ENCODE measurements at regions not wholly inside any gene's neighbourhood (a gene's known extent, or its start where the extent isn't known, plus 50 kb on each side); places are given as distances from the start of the nearest gene placed in this dataset.
A peak's percentile ranks its signal among the peaks of the same experiment; 100 is the strongest.
"Not testable (repeated sequence)": the region's sequence is repeated elsewhere in the genome, so short reads cannot be mapped to it uniquely, and the experiment has no call there.

DNA sequence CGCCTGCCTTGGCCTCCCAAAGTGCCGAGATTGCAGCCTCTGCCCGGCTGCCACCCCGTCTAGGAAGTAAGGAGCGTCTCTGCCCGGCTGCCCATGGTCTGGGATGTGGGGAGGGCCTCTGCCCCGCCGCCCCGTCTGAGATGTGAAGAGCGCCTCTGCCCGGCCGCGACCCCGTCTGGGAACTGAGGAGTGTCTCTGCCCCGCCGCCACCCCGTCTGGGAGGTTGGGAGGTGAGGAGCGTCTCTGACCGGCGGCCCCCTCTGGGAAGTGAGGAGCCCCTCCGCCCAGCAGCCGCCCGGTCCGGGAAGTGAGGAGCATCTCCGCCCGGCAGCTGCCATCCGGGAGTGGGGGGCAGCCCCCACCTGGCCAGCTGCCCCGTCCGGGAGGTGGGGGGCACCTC lies 699.2 kb upstream of the TMEFF2 start:
- H2BK5ac ChIP-seq (ENCODE audit: low read depth, low read length, poor library complexity); H3K4ac ChIP-seq (ENCODE audit: low read depth, low read length); H2BK120ac ChIP-seq (ENCODE audit: insufficient read depth, low read length, poor library complexity); H3K79me1 ChIP-seq (ENCODE audit: low read length); H3K27me3 ChIP-seq (ENCODE audit: insufficient read depth, low read length); H3K27ac ChIP-seq (ENCODE audit: low read depth, low read length); H3K9ac ChIP-seq (ENCODE audit: low read length); H3K23ac ChIP-seq (ENCODE audit: low read length); H2BK12ac ChIP-seq (ENCODE audit: low read length); DNase-seq; H3K4me2 ChIP-seq (ENCODE audit: low read length); H2AK5ac ChIP-seq (ENCODE audit: low read length); H4K91ac ChIP-seq (ENCODE audit: low read depth, low read length); H2AFZ ChIP-seq (ENCODE audit: insufficient read depth, low read length, poor library complexity); H3K9me3 ChIP-seq (ENCODE audit: insufficient read depth, low read depth, low read length); H4K12ac ChIP-seq (ENCODE audit: low read depth, low read length); H3K36me3 ChIP-seq (ENCODE audit: control insufficient read depth in 1 of 2, insufficient read depth in 2 of 2, low read length in 2 of 2); H4K8ac ChIP-seq (ENCODE audit: low read depth, low read length); H3K4me1 ChIP-seq (ENCODE audit: control insufficient read depth in 1 of 2, insufficient read depth in 2 of 2, low read length in 2 of 2); H3K79me2 ChIP-seq (ENCODE audit: control insufficient read depth, insufficient read depth, low read length, poor library complexity); H3K14ac ChIP-seq (ENCODE audit: low read length); H3K4me3 ChIP-seq (ENCODE audit: low read depth, low read length); H3K18ac ChIP-seq (ENCODE audit: low read length): not testable (repeated sequence)
- no CpG with 5 or more reads among the region's 29 CpGs for WGBS (ENCODE audit: extremely low coverage, insufficient coverage, insufficient read length)

DNA sequence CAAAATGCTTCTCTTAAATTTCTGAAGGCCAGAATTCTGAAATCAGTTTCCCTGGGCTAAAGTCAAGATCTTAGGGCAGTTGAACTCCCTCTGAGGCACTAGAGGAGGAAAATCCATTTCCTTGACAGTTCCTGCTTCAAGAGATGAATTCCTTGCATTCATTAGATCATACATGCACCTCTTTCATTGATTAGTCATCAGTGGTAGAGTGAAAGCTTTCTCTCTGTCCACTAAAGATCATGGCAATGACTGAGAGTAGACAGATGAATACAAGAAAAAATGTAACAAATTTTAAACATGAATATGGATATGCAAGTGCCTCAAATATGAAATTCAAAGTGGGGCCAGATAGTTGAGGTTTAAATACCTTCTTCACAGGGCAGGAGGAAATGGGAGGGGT lies 693.4 kb upstream of the TMEFF2 start:
- no peak overlapping the region for H3K4me3 ChIP-seq (ENCODE audit: low read depth, low read length)
- H4K91ac ChIP-seq (ENCODE audit: low read depth, low read length) = no peak overlapping the region
- no peak overlapping the region for H2BK12ac ChIP-seq (ENCODE audit: low read length)
- no peak overlapping the region for H3K4ac ChIP-seq (ENCODE audit: low read depth, low read length)
- H3K27ac ChIP-seq (ENCODE audit: low read depth, low read length) = peak overlapping the region; percentile 84
- no peaks in the 10 kb centered on the region for H3K27me3 ChIP-seq (ENCODE audit: insufficient read depth, low read length)
- H3K9ac ChIP-seq (ENCODE audit: low read length) = no peak overlapping the region
- H4K12ac ChIP-seq (ENCODE audit: low read depth, low read length) = no peak overlapping the region
- peaks cover 0 to 2% of the 10 kb centered on the region in 2 experiments for H3K4me1 ChIP-seq (ENCODE audit: control insufficient read depth in 1 of 2, insufficient read depth in 2 of 2, low read length in 2 of 2)
- H3K23ac ChIP-seq (ENCODE audit: low read length) = no peak overlapping the region
- no peak overlapping the region for H2AK5ac ChIP-seq (ENCODE audit: low read length)
- H3K36me3 ChIP-seq (ENCODE audit: control insufficient read depth in 1 of 2, insufficient read depth in 2 of 2, low read length in 2 of 2) = no peaks in the 10 kb centered on the region
- no peaks in the 10 kb centered on the region for H3K79me2 ChIP-seq (ENCODE audit: control insufficient read depth, insufficient read depth, low read length, poor library complexity)
- no peak overlapping the region for H3K4me2 ChIP-seq (ENCODE audit: low read length)
- DNase-seq = peak in 1 of 2 donors; percentile 50
- H4K8ac ChIP-seq (ENCODE audit: low read depth, low read length) = no peak overlapping the region
- no peak overlapping the region for H3K18ac ChIP-seq (ENCODE audit: low read length)
- H2BK5ac ChIP-seq (ENCODE audit: low read depth, low read length, poor library complexity) = no peak overlapping the region
- no peak overlapping the region for H3K14ac ChIP-seq (ENCODE audit: low read length)
- no peaks in the 10 kb centered on the region for H3K9me3 ChIP-seq (ENCODE audit: insufficient read depth, low read depth, low read length)
- no peak overlapping the region for H2AFZ ChIP-seq (ENCODE audit: insufficient read depth, low read length, poor library complexity)
- H3K79me1 ChIP-seq (ENCODE audit: low read length) = peaks cover 6% of the 10 kb centered on the region
- H2BK120ac ChIP-seq (ENCODE audit: insufficient read depth, low read length, poor library complexity) = peak overlapping the region; percentile 66

DNA sequence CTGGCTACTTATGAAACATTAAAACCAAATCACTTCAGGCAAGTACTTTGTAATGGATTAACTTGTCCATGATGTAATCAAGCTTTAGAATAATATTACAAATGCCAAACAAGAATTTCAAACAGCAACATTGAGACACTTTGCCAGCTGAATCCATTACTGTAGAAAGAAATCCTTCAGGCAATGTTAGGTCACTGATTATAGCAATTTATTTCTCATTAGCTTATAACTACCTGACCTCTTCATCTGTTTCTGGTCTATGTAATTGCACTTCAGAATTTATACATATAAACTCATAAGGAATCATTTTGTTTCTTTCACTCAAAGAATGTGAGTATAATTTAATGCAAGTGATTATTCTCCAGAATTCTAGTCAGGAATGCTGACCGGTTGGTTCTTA lies 692.6 kb upstream of the TMEFF2 start:
- H3K4me1 ChIP-seq (ENCODE audit: control insufficient read depth in 1 of 2, insufficient read depth in 2 of 2, low read length in 2 of 2) = peaks cover 0 to 2% of the 10 kb centered on the region in 2 experiments
- peaks cover 6% of the 10 kb centered on the region for H3K79me1 ChIP-seq (ENCODE audit: low read length)
- no peak overlapping the region for H4K12ac ChIP-seq (ENCODE audit: low read depth, low read length)
- no peaks in the 10 kb centered on the region for H3K9me3 ChIP-seq (ENCODE audit: insufficient read depth, low read depth, low read length)
- H2BK120ac ChIP-seq (ENCODE audit: insufficient read depth, low read length, poor library complexity) = no peak overlapping the region
- no peak overlapping the region for H2BK5ac ChIP-seq (ENCODE audit: low read depth, low read length, poor library complexity)
- H3K4me3 ChIP-seq (ENCODE audit: low read depth, low read length) = no peak overlapping the region
- H4K8ac ChIP-seq (ENCODE audit: low read depth, low read length) = no peak overlapping the region
- H3K4ac ChIP-seq (ENCODE audit: low read depth, low read length) = no peak overlapping the region
- no peak overlapping the region for H3K18ac ChIP-seq (ENCODE audit: low read length)
- no peak overlapping the region for H2AFZ ChIP-seq (ENCODE audit: insufficient read depth, low read length, poor library complexity)
- no peaks in the 10 kb centered on the region for H3K36me3 ChIP-seq (ENCODE audit: control insufficient read depth in 1 of 2, insufficient read depth in 2 of 2, low read length in 2 of 2)
- no peak overlapping the region for H3K14ac ChIP-seq (ENCODE audit: low read length)
- H2BK12ac ChIP-seq (ENCODE audit: low read length) = no peak overlapping the region
- peak in 1 of 2 donors; percentile 16 for DNase-seq
- H3K27ac ChIP-seq (ENCODE audit: low read depth, low read length) = no peak overlapping the region
- H3K79me2 ChIP-seq (ENCODE audit: control insufficient read depth, insufficient read depth, low read length, poor library complexity) = no peaks in the 10 kb centered on the region
- no CpG with 5 or more reads among the region's 1 CpG for WGBS (ENCODE audit: extremely low coverage, insufficient coverage, insufficient read length)
- H3K9ac ChIP-seq (ENCODE audit: low read length) = no peak overlapping the region
- H3K27me3 ChIP-seq (ENCODE audit: insufficient read depth, low read length) = no peaks in the 10 kb centered on the region
- no peak overlapping the region for H2AK5ac ChIP-seq (ENCODE audit: low read length)
- H3K23ac ChIP-seq (ENCODE audit: low read length) = no peak overlapping the region
- H3K4me2 ChIP-seq (ENCODE audit: low read length) = no peak overlapping the region
- H4K91ac ChIP-seq (ENCODE audit: low read depth, low read length) = no peak overlapping the region

DNA sequence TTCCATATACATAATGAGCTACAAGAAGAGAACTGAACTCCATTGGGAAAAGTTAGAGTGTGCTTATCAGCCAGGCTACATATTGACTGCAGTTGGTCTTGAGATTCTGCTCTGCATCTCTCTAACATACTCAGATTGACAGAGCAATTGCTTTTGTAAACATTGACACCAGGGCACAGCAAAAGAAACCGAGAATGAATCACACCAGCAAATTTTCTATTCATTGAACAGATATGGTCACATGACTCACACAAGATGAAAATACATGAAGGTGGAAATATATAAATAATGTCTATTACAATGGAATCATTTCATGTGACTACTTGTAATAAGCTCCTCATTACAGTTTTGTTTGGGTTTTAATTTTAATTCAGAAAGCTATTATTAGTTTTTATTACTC lies 691.9 kb upstream of the TMEFF2 start:
- no peak overlapping the region for H3K18ac ChIP-seq (ENCODE audit: low read length)
- H3K4me1 ChIP-seq (ENCODE audit: control insufficient read depth in 1 of 2, insufficient read depth in 2 of 2, low read length in 2 of 2) = peaks cover 0 to 2% of the 10 kb centered on the region in 2 experiments
- no peak overlapping the region for H2BK5ac ChIP-seq (ENCODE audit: low read depth, low read length, poor library complexity)
- H2BK12ac ChIP-seq (ENCODE audit: low read length) = no peak overlapping the region
- no peaks in the 10 kb centered on the region for H3K27me3 ChIP-seq (ENCODE audit: insufficient read depth, low read length)
- no peak overlapping the region for H3K4me2 ChIP-seq (ENCODE audit: low read length)
- DNase-seq = no peak
- no peaks in the 10 kb centered on the region for H3K79me2 ChIP-seq (ENCODE audit: control insufficient read depth, insufficient read depth, low read length, poor library complexity)
- H2AFZ ChIP-seq (ENCODE audit: insufficient read depth, low read length, poor library complexity) = no peak overlapping the region
- H3K27ac ChIP-seq (ENCODE audit: low read depth, low read length) = no peak overlapping the region
- H4K8ac ChIP-seq (ENCODE audit: low read depth, low read length) = no peak overlapping the region
- H3K9ac ChIP-seq (ENCODE audit: low read length) = no peak overlapping the region
- H3K4me3 ChIP-seq (ENCODE audit: low read depth, low read length) = no peak overlapping the region
- no CpG with 5 or more reads among the region's 1 CpG for WGBS (ENCODE audit: extremely low coverage, insufficient coverage, insufficient read length)
- H3K9me3 ChIP-seq (ENCODE audit: insufficient read depth, low read depth, low read length) = no peaks in the 10 kb centered on the region
- H3K4ac ChIP-seq (ENCODE audit: low read depth, low read length) = no peak overlapping the region
- H3K36me3 ChIP-seq (ENCODE audit: control insufficient read depth in 1 of 2, insufficient read depth in 2 of 2, low read length in 2 of 2) = no peaks in the 10 kb centered on the region
- no peak overlapping the region for H3K14ac ChIP-seq (ENCODE audit: low read length)
- no peak overlapping the region for H2BK120ac ChIP-seq (ENCODE audit: insufficient read depth, low read length, poor library complexity)
- H3K23ac ChIP-seq (ENCODE audit: low read length) = no peak overlapping the region
- no peak overlapping the region for H2AK5ac ChIP-seq (ENCODE audit: low read length)
- peaks cover 6% of the 10 kb centered on the region for H3K79me1 ChIP-seq (ENCODE audit: low read length)
- H4K91ac ChIP-seq (ENCODE audit: low read depth, low read length) = no peak overlapping the region
- H4K12ac ChIP-seq (ENCODE audit: low read depth, low read length) = no peak overlapping the region

Data from trophoblast cell (in vitro differentiated cells and primary cell).